HCEC 1CT (cell line): ENCODE measurements at regions not wholly inside any gene's neighbourhood (a gene's known extent, or its start where the extent isn't known, plus 50 kb on each side); places are given as distances from the start of the nearest gene placed in this dataset.

Experiments used
- DNase-seq: peaks from one replicate; pipeline ENCODE4 v3.0.0-alpha.2; 2017

DNA sequence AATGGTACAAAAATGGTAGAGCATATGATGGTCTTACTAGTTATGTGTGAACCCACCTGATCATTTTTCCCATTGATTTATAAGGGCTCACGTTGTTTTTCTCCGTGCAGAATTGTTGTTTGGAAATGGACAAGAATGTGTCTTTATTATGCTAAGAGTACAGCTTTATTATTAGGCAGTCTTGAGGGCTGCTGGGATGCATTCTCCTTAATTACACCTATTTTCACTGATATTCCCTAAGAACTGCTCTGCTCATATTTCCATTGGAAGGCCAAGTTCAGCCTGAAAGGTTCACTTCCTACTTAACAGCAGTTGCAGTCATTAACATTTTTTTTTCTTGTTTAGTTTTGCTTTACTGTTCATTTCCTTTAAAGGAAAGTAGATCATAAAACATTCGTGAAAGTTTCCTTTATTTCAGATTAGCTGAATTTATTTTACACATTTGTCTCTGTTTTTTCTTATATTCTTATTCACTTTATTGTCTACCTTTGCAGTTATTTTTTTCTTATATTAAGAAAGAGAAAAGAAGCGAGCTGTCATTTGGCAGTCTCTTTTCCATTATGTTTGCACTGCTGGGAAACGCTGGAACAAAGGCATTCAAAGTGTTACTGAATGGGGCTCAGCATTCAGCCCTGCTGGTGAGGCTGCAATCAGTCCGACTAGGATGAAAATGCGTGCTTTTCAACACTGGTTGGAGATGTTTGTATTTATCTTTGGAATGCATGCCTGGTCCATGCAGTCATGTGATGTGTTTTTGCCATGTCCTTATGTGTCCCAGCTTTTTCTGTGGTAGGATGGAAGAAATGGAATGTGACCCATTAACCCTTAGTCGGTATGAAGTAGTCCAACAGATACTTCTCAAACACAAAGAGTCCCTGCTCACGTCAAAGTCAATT lies 602.7 kb upstream of the ZNF608 start:
- DNase-seq: peak; percentile 3

GRCh38 chr5:125357660-125358059 lies 611.2 kb upstream of the ZNF608 start:
- no peak for DNase-seq

- DNase-seq: no peak
Observed at GRCh38 chr5:125365747-125366146, 619.3 kb upstream of the ZNF608 start.

DNA sequence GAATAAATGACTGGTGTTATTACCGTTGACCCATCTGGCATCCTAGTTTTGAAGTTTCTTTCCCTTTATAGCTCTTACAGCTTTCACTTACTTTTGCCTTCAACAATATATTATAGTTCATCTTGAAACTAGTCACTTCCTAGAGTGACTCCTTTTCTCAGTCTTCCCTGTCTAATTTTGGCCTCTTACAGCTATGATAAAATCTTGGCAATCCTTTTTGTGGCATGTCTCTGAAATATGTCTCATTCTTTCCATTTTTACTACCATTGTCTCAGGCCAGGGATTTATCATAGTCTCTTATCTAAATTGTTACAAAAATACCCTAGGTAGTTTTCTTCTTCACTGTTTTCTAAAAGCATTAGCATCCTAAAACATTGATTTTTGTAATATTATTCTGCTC lies 621.3 kb upstream of the ZNF608 start:
- no peak for DNase-seq

- no peak for DNase-seq
Observed at GRCh38 chr5:125370461-125371205, 624.2 kb upstream of the ZNF608 start.

DNA sequence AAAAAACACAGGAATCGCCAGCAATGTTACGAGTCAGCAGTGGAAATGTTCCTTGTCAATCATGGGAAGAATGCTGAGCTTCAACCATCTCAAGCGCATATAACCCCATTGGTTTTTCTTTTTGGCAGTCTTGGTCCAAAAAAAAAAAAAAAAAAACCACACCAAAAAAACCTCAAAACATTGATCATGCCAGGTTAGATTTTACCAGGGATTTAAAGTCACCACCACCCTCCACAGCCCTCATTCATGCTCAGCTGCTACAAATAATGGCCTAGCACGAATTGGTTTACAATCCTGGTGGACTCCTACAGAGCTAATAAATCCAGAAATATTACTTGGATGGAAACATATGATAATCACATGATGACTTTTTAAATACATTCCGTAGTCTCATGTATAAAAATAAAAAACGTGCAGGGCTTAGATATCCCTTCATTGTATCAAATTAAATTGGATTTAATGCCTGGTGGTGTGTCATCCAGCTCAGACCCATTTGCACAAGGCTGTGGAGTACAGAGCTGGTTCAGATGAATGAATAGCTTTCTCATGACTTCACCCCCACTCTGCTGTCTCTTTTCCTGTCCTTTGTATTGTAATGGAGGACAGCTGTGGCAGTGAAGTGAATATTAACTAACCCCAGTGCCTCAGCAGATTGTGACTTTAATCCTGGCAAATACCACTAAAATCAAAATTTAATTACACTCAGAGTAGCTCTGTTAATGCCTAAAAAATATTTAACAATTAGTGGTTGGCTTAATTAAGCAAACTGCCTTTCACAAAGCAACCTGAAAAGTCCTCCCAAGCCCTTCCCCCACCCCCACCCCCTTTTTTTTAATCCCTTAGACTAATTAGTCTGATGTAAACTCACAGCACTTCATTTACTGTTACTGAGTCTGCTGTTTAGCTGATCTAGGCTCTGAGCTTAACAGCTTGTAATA lies 626.5 kb upstream of the ZNF608 start:
- peak; percentile 81 for DNase-seq

- no peak for DNase-seq
Observed at GRCh38 chr5:125375143-125375542, 628.7 kb upstream of the ZNF608 start.

DNA sequence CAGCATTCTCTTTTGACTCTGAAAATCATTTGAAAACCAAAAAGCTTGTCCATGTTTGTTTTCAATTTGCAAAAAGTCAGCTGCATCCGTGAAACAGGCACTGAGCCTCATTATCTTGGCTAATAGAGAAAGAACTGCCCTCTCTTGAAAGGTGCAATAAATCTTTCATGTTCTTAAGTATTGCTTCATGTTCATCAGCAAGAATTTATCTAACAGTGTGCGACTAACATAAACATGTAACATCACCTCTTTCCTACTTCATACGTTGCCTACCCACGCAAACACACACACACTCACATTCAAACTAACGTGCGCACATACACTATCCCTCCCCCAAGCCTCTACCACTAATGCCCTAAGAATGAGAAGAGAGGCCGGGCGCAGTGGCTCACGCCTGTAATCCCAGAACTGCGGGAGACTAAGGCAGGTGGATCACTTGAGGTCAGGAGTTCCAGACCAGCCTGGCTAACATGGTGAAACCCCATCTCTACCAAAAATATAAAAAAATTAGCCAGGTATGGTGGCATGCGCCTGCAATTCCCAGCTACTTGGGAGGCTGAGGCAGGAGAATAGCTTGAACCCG lies 629.7 kb upstream of the ZNF608 start:
- no peak for DNase-seq

- no peak for DNase-seq
Observed at GRCh38 chr5:125377141-125377540, 630.7 kb upstream of the ZNF608 start.

- DNase-seq: no peak
Observed at GRCh38 chr5:125381290-125381689, 634.9 kb upstream of the ZNF608 start.

DNA sequence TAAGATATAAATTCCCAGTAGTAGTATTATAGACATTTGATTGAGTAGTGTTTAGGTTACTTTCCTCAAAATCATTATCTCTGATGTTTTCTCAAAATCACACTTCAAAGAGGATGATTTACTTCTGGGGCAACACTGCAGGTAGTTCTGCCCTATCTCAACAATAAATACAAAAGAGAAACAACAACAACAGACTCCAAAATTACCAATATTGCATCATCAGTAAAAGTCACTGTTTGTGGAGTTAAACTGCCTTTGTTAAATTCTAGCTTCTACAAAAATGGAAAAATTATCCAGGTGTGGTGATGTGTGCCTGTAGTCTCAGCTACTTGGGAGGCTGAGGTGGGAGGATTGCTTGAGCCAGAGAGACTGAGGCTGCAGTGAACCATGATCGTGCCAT lies 637.6 kb upstream of the ZNF608 start:
- DNase-seq: no peak

GRCh38 chr5:125390326-125390725 lies 643.9 kb upstream of the ZNF608 start:
- no peak for DNase-seq

DNA sequence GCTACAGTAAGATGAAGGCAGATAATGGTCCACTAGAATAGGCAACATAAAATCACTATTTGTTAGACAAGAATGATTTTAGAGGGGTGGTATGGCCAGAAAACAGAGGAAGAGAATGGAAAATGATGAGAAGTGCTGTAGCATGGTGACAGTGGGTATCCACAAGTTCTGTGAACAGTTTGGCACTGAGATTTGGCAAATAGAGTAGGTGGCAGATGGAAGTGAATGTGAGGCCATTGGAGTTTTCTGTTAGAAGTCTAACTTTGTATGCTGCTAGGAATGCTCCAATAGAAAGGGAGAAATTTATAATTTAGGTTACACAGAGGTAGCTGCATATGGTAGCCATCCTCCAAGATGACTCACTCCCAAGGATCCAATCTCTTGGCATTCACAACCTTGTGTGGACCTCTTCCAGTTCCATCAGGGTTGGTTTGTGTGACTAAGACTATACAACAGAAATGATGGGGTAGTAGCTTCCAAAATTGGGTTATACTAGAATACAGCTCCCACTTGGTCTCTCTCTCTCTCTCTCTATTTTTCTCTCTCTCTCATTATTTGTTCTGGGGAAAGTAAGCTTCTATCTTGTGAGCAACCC lies 646.9 kb upstream of the ZNF608 start:
- no peak for DNase-seq

DNA sequence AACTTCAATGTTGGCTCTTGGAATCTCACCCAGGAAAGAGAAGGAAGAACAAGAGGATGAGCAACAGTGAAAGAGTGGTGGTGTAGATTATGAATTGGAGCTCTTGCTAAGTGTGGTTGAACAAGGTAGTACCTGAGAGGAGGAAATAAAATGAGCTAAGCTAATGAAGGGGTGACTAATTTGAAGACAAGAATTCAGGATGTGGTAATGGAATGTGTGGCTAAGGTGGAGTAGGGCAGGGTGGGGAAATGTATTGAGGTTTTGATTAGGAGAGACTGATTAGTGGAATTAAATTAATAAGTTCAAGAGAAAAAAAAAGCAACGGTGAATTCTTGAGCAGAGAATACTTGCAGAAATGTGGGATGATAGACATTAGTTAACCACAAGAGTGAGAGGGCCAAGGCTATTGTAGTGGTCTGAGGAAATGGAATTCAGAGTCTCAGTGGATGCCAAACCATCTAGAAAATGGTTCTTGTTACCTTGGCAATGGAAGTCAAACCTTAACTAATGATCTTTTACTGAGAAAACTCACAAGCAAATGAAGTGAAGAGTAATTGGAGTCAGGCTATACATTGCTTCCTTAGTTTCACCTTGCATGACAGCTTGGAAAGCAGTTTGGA lies 648.3 kb upstream of the ZNF608 start:
- no peak for DNase-seq

GRCh38 chr5:125396462-125396861 lies 650.0 kb upstream of the ZNF608 start:
- no peak for DNase-seq

- DNase-seq: no peak
Observed at GRCh38 chr5:125398466-125398865, 652.0 kb upstream of the ZNF608 start.

DNA sequence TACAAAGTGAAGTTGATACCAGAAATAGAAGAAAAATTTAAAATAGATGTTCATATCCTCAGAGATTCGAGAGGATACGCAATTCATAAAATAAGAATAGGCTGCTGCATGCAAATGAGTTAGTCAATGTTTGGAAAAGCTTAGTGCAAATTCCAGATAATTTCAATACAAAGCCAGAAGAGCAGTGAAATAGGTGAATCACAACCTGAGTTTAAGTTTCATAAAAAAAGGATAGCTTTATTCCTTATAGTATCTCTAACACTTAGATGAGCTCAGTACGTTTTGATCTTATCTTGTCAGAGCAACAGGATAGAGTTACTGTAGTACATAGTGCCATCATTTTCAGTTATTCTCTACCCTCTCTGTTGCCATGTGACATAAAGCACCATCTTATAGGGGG lies 653.4 kb upstream of the ZNF608 start:
- DNase-seq: no peak

DNA sequence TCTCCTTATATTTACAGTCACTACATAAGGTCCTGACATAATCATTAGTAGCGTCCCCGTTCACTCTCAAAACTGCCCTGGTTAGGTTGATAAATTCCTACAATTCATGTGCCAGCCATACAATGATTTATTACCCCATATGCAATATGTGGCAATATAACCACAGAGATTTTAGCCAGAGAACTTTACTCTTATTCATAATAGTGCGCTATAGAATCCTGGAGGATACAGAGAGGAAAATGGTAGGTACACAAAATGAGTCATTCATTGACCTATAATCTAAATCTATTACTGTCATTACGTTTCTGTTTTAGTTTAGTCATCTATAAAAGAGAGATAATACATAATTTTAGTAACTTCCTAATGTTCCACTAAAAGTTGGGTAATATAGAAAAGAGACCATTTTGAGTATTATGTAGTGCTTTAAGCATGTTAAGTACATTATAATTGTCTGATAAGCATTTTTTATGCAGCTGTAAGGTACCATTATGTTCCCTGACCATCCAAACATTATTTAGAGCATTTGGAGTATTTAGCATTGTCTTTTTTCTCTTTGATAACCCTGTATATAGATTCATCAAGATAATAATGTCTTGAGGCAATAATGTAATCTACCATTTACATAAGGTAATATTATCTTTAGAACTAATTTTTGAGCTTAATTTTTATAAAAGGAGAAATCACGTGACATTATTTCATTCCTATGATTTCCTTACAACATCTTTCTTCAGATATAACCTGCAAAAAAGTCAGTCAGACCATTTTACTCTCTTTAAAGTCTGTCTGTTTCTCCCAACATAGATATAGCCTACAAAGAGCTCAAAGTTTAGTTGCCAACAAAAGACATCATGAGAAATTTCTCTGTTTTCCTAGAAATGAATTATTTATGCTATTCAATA lies 655.5 kb upstream of the ZNF608 start:
- no peak for DNase-seq

- DNase-seq: no peak
Observed at GRCh38 chr5:125402787-125403186, 656.3 kb upstream of the ZNF608 start.

- no peak for DNase-seq
Observed at GRCh38 chr5:125404056-125404455, 657.6 kb upstream of the ZNF608 start.
